ENCODE measurements at regions not wholly inside any gene's neighbourhood (a gene's known extent, or its start where the extent isn't known, plus 50 kb on each side); places are given as distances from the start of the nearest gene placed in this dataset.
"Not testable (repeated sequence)": the region's sequence is repeated elsewhere in the genome, so short reads cannot be mapped to it uniquely, and the experiment has no call there.

DNA sequence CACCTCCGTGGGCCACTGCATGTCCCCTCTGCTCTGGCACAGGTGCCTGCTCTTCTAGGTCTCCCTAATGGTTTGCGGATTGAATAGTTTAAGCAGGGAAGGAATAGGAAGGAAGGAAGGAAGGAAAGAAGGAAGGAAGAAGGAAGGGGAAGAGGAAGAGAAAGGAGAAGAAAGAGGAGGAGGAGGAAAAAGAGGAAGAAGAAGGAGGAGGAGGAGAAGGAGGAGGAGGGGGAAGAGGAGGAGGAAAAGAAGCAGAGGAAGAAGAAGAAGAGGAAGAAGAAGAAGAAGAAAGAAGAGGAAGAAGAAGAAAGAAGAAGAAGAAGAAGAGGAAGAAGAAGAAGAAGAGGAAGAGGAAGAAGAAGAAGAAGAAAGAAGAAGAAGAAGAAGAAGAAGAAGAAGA is 376.8 kb upstream of the PODXL start:
- DNase-seq, result not testable (repeated sequence)

DNA sequence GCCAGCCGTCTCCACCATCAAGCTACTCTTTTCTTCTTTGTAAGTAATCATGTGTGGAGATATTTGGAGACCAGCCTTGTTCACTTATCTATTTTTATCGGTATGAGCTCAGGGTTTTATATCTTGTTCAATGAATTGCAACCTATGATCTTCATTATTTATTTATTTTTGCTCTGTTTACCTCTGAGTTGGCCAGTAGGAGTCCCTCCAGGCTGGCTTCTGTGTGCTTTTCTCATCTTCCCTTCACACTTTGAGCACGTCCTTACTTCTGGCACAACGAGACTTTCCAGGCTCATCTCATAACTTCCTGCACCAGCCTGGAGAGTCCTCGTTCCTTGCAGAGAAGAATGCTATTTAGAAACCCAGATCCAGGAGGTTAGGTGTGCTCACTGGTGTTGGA is 375.8 kb upstream of the PODXL start:
- no peak for DNase-seq

DNA sequence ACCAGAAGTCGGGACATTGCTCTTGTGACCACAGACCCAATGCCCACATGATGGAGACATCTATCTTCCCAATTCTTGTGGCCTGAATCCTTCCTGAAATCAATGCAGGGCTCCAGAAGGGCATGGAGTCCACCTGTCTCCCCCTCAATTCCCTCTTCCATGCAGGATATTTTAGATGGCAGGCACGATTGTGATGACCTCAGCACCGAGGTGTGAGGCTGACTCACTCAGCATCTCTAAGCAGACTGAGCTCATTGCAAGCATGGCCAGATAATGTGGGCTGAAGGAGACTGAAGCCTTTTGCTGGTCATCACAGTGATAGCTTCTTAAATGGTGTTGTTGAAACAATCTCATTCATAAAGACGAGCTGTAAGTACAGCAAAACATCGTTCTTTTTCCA is 374.9 kb upstream of the PODXL start:
- DNase-seq, result no peak

DNA sequence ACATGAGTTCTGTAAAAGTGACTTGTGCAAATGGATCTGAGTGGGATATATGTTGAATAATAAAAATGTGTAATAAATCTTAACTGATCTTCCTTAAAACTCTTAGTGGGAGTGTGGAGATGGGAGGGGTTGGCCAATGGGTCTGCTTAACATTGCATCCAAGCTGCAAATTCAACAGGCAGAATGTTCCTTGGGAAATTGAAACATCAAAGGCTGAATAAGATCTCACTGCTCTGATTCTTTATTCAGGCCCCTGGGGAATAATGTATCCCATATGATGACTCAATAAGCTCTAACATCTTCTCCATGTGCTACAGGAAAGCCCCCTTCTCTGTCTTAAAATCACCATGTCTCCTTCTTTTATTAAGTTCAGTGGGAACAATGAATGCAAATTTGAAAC is 373.2 kb upstream of the PODXL start:
- DNase-seq, result no peak

DNA sequence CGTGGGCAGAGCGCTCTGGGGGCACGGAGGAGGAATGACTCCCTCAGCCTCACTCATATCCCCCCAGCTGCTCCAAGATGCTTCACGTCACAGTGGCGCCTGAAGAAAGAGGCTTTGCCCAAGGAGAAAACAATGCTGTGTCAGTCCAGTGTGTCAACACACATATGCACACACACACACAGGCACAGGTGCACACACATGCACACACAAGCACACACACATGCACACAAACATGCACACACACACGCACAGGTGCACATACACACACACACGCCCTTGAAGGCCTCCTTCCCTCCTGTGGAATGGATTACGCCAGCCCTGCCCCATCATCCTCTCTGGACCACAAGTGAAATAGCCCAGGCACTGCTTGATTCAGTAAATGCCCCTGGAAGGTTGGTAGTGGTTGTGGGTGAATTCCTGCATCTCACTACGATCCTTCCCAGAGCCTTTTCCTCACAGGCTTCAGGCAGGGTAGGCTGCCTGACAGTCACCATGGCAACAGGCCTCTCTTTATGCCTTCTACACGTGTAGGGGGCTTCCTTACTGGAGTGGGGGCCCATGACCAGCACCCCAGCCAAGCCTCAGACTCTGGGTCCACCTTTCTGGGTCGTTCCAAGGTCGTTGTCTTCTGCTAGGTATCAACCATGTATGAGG is 371.5 kb upstream of the PODXL start:
- DNase-seq, result no peak

DNA sequence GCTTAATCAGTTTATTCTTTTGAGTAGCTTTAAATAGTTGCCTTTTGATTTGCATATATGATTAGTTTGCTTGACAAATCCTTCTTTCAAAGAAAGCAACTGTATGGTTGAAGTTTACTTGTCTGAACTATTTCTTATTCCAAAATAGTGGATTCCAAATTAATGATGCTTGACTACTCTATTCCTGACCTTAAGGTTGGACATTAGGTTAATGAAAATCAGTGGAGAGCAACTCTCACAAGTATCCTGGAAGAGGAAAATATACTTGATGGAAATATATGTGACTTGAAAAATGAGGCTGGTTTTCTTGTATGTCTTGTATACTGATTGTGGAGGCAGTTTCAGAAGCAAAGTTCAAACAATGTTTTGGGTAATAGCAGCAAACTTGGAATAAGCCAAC is 369.2 kb upstream of the PODXL start:
- DNase-seq, result no peak

DNA sequence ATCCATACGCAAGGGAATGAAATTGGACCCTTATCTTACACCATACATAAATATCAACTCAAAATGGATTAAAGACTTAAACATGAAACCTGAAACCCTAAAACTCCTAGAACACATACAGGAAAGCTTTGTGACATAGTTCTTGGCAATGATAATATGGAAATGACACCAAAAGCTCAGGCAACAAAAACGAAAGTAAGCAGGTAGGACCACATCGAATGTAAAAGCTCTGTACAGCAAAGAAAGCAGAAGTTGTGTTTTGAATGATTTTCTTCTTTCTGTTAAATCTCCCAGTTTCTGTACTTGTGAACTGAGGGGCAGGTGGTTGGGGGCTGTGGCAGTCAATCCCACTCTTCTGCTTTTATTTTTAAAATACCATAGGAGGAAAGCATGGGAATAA is 368.4 kb upstream of the PODXL start:
- DNase-seq, result no peak

DNA sequence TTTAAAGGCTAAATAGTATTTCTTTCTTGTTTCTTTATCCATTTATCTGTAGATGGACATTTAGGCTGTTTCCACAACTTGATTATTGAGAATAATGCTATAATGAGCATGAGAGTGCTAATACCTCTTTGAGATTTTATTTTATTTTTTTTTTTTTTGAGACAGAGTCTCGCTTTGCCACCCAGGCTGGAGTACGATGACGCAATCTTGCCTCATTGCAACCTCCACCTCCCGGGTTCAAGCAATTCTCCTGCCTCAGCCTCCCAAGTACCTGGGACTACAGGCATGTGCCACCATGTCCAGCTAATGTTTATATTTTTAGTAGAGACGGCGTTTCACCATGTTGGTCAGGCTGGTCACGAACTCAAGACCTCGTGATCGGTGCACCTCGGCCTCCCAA is 366.5 kb upstream of the PODXL start:
- not testable (repeated sequence) for DNase-seq

DNA sequence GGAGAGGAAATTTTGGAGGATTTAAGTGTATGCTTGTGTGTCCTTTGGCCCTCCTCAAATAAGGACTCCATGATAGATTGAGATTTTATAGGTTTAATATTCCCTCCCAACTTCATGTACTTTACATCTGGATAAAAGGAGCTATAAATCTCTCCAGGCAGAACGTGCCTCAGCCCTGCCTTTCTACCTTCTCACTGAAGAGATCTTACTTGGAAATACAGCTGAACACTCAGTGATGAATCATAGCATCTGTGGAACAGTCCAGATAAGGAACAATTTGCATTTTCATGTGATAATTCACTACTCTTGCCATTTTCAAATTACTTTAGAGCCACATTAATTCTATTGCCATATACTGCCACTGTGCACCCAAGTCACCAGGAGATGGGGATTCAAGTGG is 364.6 kb upstream of the PODXL start:
- no peak for DNase-seq

DNA sequence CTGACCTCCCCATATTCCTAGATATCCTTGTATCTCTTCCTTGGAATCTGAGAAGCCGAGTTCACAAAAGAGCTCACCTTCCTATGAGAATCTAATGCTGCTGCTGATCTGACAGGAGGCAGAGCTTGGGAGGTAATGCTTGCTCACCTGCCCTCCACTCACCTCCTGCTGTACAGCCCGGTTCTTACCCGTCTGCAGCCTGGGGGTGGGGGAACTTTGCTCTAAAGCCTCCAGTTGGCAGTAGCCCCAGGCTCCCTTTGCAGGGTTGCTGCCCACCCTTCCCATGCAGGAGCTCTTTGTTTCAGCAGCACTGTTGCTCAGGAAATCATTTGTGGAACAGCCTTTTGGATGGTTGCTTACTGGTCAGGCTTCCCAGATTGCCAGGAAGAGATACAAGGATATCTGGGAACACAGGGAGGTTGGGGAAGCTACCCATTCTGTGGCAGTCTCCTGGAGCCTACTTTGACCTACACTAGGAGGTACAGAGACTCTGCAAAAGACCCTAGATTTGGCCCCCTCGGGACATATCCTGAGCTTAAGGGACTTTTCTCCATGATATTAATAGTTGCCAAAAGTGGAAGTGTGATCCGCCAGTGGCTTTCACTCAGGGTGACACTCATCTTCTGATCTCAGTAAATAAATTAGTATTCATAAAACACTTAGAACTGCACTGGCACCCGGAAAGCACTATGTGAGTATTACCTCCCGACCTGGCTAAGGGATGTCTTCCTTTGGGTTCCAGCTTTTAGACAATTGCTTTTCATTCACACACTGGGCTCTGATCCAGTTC is 363.7 kb upstream of the PODXL start:
- no peak for DNase-seq

DNA sequence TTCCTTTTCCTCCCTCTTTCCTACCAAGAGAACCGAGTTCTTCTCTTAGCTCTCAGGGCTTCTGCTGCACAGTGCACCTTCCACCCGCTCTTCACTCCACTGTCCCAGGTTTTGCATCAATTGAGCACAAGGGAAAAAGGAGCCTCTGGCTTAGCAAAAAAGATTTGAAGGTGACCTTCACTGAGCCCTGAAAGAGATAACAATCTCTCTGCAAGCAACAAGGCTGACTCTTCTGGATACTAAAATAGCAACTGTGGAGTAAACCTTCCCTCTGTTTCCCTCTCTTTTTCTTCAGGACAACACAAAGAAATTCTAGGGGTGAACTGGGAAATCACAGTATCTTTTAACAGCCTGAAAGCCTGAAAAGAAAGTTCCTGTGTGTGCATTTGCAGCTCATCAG is 354.7 kb upstream of the PODXL start:
- DNase-seq, result no peak

DNA sequence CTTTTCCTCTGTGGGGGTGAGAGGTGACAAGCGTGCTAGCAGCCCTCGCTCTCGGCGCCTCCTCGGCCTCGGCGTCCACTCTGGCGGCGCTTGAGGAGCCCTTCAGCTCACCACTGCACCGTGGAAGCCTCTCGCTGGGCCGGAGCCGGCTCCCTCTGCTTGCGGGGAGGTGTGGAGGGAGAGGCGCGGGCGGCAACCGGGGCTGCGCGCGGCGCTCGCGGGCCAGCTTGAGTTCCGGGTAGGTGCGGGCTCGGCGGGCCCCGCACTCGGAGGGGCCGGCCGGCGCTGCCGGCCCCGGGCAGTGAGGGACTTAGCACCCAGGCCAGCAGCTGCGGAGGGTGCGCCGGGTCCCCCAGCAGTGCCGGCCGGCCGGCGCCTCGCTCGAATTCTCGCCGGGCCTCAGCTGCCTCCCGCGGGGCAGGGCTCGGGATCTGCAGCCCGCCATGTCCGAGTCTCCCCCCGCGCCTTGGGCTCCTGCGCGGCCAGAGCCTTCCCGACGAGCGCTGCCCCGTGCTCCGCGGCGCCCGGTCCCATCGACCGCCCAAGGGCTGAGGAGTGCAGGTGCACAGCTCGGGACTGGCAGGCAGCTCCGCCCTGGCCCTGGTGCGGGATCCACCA is 352.8 kb upstream of the PODXL start:
- DNase-seq, result no peak

DNA sequence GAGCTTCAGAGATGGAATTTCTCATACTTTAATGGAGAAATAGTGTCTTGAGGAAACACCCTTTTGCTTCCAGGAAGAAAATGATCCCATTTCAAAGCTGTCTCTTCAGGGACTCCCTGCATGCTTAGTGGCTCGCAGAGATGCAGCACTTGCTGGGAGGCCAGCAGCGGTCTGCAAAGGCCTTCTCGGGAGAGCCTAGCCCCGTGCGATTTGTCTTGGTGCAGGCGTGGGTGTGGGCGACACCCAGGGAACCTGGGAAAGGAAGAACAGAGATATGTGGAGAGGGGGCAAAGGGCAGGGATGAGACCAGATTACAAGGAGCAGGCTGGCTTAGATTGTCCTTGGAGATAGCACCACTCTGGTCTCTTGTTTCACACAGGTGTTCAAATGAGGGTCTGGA is 352.3 kb upstream of the PODXL start:
- DNase-seq, result no peak

DNA sequence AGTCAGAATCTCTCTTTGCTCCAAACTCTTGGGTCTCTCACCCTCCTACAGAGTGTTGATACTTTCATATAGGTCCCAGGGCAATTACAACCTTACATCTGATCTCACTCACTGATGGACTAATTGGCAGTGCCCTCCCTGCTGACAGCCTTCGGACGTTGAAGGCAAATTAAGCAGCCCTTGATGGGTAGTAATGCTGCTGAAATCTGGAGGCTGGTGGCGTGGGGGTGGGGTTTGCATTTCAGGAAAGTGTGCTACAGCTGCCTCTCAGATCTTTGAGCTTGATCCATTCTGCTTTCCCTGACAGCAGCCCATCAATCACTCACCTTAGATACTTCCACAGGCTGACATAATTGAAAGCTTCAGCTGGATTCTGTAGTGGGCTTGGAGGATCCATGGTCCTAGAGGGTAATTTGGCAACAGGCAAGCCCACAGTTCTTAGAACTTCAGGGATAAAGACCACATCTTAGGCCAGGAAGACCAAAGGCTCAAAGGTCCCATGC is 349.1 kb upstream of the PODXL start:
- no peak for DNase-seq

DNA sequence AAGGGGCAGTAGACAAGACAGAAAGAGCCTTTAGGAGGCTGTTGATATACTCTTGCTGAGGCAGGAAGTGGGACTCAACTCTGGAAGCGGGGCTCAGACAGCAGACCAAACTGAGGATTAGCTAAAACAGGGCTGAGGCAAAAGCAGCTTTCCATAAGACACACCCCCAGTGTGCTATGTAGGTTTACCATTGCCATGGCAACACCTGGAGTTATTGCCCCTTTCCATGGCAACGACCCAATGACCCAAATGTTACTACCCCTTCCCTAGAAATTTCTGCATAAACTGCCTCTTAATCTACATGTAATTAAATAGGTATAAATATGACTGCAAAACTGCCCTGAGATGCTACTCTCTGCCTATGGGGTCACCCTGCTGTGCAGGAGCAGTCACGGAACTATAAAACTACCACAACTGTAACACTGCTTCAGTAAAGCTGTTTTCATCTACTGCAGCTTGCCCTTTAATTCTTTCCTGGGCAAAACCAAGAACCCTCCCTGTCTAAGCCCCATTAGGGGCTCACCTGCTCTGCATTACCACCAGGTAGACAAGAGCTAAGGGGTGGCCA is 348.4 kb upstream of the PODXL start:
- no peak for DNase-seq

DNA sequence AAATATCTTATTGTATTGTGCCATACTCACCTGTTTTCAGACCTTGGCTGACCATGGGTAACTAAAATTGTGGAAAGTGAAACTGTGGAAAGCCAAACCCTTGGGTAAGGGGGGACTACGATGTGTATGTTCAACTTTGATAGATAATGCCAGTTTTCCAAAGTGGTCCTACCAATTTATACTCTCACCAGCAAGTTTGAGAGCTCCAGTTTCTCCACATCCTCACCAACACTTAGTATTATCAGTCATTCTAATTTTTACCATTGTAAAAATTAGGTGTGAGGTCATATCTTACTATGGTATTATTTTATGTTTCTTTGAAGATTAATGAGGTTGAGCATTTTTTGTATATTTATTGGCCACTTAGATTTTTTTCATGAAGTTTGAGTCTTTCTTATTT is 346.9 kb upstream of the PODXL start:
- no peak for DNase-seq

DNA sequence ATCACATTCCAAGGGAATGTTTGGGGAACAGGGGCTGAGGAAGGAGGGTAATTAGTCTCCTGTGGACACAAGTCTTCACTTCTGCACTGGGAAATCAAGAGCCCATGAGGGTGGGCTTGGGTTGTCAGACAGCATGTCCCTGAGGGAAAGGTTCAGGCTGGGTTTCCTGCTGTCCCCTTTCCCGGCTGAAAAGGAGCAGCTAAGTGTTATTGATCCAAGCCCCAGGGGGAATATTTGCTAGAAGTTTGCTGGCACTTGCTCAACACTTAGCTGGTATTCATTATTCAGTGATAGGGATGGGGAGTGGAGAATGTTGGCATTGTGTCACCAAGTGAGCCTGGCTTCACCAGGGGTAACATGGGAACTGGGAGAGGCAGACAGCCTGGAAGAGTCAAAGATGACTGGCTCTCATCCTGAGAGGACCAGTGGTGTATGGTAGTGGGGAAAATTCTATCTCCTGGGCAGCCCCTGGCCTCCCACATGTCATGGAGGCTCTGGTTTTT is 344.4 kb upstream of the PODXL start:
- no peak for DNase-seq

DNA sequence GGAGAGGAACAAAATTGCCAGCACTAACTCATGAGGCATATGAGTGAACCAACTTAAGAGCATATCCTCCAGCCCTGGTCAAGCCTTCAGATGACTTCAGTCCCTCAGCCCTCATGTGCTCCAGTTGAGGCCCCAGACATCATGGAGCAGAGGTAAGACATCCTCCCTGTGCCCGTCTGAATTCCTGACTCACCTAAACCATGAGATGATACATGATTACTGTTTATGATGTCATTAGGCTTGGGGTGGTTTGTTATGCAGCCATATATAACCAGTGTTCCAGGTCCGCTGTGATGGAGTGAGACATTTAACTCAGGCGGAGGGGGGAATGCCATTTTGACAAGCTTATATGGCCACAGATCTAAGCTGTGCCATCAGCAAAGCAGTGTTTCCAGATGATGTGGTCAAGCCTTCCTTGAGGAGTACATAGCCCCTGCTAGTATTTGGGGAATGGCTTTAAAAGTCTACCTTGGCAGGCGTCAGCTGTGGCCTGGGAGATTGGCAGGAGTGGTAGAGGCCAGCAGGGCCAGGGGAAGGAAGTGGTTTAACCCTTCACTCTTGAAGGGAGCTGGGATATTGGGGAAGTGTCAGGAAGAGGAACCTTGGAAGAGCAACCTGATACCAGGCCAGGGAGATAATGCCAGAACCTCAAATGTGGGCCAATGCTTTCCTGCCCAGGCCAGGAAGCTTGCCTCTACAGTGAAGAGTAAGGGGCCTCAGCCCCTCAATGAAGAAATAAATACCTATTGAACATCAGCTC is 343.0 kb upstream of the PODXL start:
- no peak for DNase-seq

DNA sequence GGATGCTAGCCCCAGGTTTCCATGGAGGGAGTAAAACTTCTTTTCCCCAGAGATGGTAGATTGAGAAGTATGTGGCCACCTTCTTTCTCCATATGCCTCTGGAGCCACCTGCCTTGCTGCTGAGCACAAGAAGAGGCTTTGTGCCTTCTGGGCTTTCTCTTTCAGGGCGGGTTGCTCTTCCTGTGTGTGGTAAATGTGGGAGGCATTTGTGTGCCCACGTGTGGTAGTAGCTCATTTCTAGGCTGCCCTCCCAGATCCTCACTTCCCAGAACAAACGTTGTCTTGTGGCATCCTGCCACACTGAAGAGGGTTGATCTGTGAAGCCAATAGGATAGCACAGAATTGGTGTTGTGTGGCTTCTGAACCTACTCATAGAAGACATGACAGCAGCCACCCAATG is 342.0 kb upstream of the PODXL start:
- no peak for DNase-seq

DNA sequence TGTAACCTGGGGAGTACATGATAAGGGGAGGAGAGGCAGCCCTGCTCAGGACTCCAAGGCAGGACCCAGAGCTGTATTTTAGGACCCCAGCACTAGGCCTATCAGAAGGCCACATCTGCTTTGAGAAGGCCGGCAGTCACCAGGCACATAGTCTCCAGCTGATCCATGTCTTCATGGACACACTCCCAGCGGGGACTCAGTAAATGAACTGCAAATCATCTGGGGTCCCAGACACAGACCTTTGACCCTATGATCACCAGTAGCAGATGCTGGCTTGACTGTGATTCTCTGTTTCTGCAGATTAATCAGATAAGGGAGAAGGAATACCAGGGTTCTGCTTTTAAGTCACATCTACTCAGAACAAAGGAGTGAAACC is 341.4 kb upstream of the PODXL start:
- DNase-seq, result no peak

DNA sequence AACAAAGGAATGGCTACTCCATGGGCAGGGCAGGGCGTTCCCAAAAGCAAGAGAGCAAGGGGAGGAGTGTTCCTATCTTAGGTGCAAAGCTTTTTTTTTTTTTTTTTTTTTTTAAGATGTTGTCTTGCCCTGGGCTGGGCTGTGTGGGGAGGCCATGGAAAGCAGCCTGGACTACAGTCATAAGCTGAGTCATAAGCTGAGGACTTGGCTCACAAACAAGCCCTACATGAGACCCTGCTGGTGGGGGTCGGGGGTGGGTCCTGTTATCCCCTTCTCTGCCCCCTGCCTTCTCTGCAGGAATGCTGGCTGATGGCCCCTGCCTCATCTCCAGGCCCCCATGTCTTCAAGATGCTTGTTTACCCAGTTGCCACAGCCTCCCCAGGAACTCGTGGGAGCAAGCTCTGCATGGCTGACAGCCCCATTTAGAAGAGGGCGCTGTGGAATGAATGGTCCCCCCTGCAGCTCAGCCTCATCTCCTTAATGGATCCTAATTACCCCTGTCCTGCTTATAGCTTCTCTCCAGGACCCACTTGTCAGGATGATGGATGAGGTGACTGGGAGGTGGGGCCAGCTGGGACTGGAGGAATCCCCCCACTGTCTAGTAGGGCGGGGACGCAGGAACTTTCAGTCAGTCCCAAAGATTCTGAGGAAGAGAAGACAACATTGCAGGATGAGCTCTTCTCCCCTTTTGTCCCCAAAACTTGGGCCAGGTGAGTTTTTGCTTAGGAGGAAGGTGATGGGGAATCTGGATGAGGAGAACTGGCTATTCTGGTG is 340.8 kb upstream of the PODXL start:
- no peak for DNase-seq

Data from DMS 273 treated with DMSO at 0.1 percent for 48 hours (cell line).